Thoracic aorta (tissue), 2 donors: ENCODE measurements at regions not wholly inside any gene's neighbourhood (a gene's known extent, or its start where the extent isn't known, plus 50 kb on each side); places are given as distances from the start of the nearest gene placed in this dataset.

Experiments used
- ATAC-seq: fragments of 150-250 bp; one replicate; pipeline ENCODE4 v1.8.0; 2017; ENCODE audit warnings: low read depth; ENCODE audit not compliant: insufficient number of reproducible peaks, low FRiP score
- DNase-seq: peaks from one replicate; pipeline ENCODE4 v3.0.0-alpha.2; 2020; ENCODE audit warnings: low spot score
- H3K27ac ChIP-seq, 2 donors: fragments of 200-600 bp; sonication (generic); 1 replicate in 1 of 2; 2 replicates in 1 of 2; pipeline ENCODE4 v1.5.1; 2016; ENCODE audit warnings: mild to moderate bottlenecking in 2 of 2, moderate library complexity in 2 of 2
- H3K27me3 ChIP-seq: fragments of 200-600 bp; sonication (generic); replicated peaks from 2 replicates; pipeline ENCODE4 v1.6.0; 2016; ENCODE audit warnings: mild to moderate bottlenecking; ENCODE audit not compliant: insufficient read depth
- H3K36me3 ChIP-seq: fragments of 200-600 bp; sonication (generic); one replicate; pipeline ENCODE4 v1.5.1; 2016
- H3K4me1 ChIP-seq, 2 donors: fragments of 200-600 bp; sonication (generic); 1 replicate in 1 of 2; 2 replicates in 1 of 2; pipeline versions ENCODE4 v1.5.1 to v1.6.0; 2016; ENCODE audit warnings: low read depth in 2 of 2, mild to moderate bottlenecking in 1 of 2; ENCODE audit not compliant: control insufficient read depth in 1 of 2
- H3K4me3 ChIP-seq: fragments of 200-600 bp; sonication (generic); 2 replicates; pipeline ENCODE4 v1.5.1; 2016; ENCODE audit warnings: mild to moderate bottlenecking
- H3K9me3 ChIP-seq: fragments of 200-600 bp; sonication (generic); 2 replicates; pipeline ENCODE4 v1.5.1; 2016
- CTCF ChIP-seq: fragments of 200-600 bp; sonication (generic); IDR thresholded peaks from one replicate; pipeline ENCODE4 v1.5.1; 2019; ENCODE audit warnings: antibody characterized with exemption

- DNase-seq, result no peak
- H3K27ac ChIP-seq, result no peak overlapping the region
- no peaks in the 10 kb centered on the region for H3K27me3 ChIP-seq
- H3K36me3 ChIP-seq, result no peaks in the 10 kb centered on the region
- H3K9me3 ChIP-seq, result no peaks in the 10 kb centered on the region
- no peak for TF ChIP-seq CTCF
- no peaks in the 10 kb centered on the region for H3K4me1 ChIP-seq
- no peak for ATAC-seq
- H3K4me3 ChIP-seq, result no peak overlapping the region
Observed at GRCh38 chr6:164996838-164997237, 312.6 kb downstream of the C6orf118 start.

- Histone ChIP-seq H3K4me1 (no peaks in the 10 kb centered on the region), H3K27ac (no peak overlapping the region), H3K9me3 (no peaks in the 10 kb centered on the region), H3K36me3 (no peaks in the 10 kb centered on the region), H3K4me3 (no peak overlapping the region), H3K27me3 (no peaks in the 10 kb centered on the region)
- ATAC-seq (no peak), DNase-seq (no peak)
- no peak for TF ChIP-seq CTCF
Observed at GRCh38 chr6:164991573-164991972, 317.8 kb downstream of the C6orf118 start.

- no peak for ATAC-seq
- Histone ChIP-seq H3K36me3 (no peaks in the 10 kb centered on the region), H3K9me3 (no peaks in the 10 kb centered on the region), H3K27me3 (no peaks in the 10 kb centered on the region), H3K4me1 (no peaks in the 10 kb centered on the region), H3K27ac (no peak overlapping the region), H3K4me3 (no peak overlapping the region)
- DNase-seq, result no peak
- no peak for TF ChIP-seq CTCF
Observed at GRCh38 chr6:164990901-164991300, 318.5 kb downstream of the C6orf118 start.

- DNase-seq, result no peak
- H3K9me3 ChIP-seq, result no peaks in the 10 kb centered on the region
- no peak overlapping the region for H3K4me3 ChIP-seq
- ATAC-seq, result no peak
- no peaks in the 10 kb centered on the region for H3K36me3 ChIP-seq
- H3K4me1 ChIP-seq, result no peaks in the 10 kb centered on the region
- H3K27me3 ChIP-seq, result no peaks in the 10 kb centered on the region
- TF ChIP-seq CTCF, result no peak
- H3K27ac ChIP-seq, result no peak overlapping the region
Observed at GRCh38 chr6:164982389-164982788, 327.0 kb downstream of the C6orf118 start.

- H3K4me1 ChIP-seq, result no peaks in the 10 kb centered on the region
- TF ChIP-seq CTCF, result no peak
- ATAC-seq, result no peak
- DNase-seq, result no peak
- no peak overlapping the region for H3K27ac ChIP-seq
- no peak overlapping the region for H3K4me3 ChIP-seq
- H3K9me3 ChIP-seq, result no peaks in the 10 kb centered on the region
- H3K36me3 ChIP-seq, result no peaks in the 10 kb centered on the region
- no peaks in the 10 kb centered on the region for H3K27me3 ChIP-seq
Observed at GRCh38 chr6:164967102-164967501, 342.3 kb downstream of the C6orf118 start.
